ENCODE measurements at regions not wholly inside any gene's neighbourhood (a gene's known extent, or its start where the extent isn't known, plus 50 kb on each side); places are given as distances from the start of the nearest gene placed in this dataset.

DNA sequence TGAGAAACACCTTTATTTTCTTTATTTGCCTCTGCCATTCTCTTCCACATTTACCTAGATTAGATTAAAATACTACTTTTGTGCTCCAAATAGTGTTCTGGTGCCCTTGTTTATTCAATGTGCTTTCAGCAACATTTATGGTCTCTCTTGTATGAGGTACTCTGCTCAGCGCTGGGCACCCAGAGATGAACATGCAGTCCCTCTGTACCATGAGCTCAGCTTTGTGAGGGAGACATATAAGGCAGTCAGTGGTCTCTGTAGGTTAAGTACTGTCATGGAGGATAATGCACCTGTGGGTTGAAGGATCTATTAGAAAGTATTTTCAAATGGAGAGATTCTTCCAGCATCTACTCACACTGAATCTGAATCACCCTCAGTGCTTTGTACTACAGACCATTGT lies 176.5 kb downstream of the TAF11L14 start:
- Mint-ChIP-seq H3K36me3 (ENCODE audit: insufficient read depth, unreplicated experiment) (no peaks in the 10 kb centered on the region), H3K9me3 (ENCODE audit: low read depth, unreplicated experiment) (peaks cover 14% of the 10 kb centered on the region), H3K4me3 (ENCODE audit: low read depth, unreplicated experiment) (no peak overlapping the region), H3K27ac (ENCODE audit: unreplicated experiment) (no peak overlapping the region), H3K27me3 (ENCODE audit: unreplicated experiment) (no peaks in the 10 kb centered on the region), H3K4me1 (ENCODE audit: low read depth, unreplicated experiment) (no peaks in the 10 kb centered on the region)
- intact Hi-C loops (cut with micrococcal nuclease; ENCODE audit: unreplicated experiment) = no loop called here
- no TSS peak for BruUV-seq (replicated peaks)
- CTCF ChIA-PET = no interaction called here
- TF ChIP-seq, protein P1, sequence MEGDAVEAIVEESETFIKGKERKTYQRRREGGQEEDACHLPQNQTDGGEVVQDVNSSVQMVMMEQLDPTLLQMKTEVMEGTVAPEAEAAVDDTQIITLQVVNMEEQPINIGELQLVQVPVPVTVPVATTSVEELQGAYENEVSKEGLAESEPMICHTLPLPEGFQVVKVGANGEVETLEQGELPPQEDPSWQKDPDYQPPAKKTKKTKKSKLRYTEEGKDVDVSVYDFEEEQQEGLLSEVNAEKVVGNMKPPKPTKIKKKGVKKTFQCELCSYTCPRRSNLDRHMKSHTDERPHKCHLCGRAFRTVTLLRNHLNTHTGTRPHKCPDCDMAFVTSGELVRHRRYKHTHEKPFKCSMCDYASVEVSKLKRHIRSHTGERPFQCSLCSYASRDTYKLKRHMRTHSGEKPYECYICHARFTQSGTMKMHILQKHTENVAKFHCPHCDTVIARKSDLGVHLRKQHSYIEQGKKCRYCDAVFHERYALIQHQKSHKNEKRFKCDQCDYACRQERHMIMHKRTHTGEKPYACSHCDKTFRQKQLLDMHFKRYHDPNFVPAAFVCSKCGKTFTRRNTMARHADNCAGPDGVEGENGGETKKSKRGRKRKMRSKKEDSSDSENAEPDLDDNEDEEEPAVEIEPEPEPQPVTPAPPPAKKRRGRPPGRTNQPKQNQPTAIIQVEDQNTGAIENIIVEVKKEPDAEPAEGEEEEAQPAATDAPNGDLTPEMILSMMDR (IDR thresholded peaks at IDR 0.05; ENCODE audit: unreplicated experiment) = no peak
- DNase-seq = no peak

DNA sequence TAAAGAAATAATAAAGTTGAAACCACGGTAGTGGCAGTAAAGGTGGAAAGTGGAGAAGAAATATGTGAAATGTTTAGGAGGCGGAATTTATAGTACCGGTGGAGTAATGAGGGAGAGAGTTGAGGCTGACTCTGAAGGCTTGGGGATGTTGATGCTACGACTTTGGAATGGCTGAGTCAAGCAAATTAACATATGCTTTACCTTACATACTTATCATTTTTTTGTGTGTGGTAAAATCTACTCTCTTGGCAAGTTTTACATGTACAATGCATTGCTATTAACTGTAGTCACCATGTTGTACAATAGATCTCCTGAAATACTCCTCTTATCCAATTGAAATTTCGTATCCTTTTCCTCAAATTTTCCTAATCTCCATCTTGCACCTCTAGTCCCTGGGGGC lies 179.0 kb downstream of the TAF11L14 start:
- Mint-ChIP-seq H3K27ac (ENCODE audit: unreplicated experiment) (no peak overlapping the region), H3K9me3 (ENCODE audit: low read depth, unreplicated experiment) (peaks cover 13% of the 10 kb centered on the region), H3K4me1 (ENCODE audit: low read depth, unreplicated experiment) (no peaks in the 10 kb centered on the region), H3K4me3 (ENCODE audit: low read depth, unreplicated experiment) (no peak overlapping the region), H3K27me3 (ENCODE audit: unreplicated experiment) (no peaks in the 10 kb centered on the region), H3K36me3 (ENCODE audit: insufficient read depth, unreplicated experiment) (no peaks in the 10 kb centered on the region)
- no peak for DNase-seq
- TF ChIP-seq, protein P1 (IDR thresholded peaks at IDR 0.05; ENCODE audit: unreplicated experiment) = no peak
- CTCF ChIA-PET = no interaction called here
- intact Hi-C loops (cut with micrococcal nuclease; ENCODE audit: unreplicated experiment) = no loop called here
- no TSS peak for BruUV-seq (replicated peaks)

DNA sequence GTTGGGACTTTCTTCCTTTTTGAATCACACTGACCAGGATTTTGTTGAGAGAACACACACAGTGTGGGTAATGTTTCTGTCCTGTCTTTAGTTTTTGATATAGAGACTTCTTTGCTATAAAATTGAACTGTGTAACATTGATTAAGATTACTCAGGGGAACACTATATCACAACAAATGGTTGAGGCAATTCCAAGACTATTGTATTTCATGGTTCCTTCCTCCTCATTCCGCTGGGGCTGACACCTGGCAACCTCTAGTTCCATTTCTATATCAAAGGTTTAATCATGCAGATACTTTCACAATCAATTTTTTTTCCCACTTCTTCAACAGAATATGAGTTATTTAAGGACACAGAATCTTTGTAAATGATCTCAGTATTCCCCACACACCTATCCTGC lies 182.2 kb downstream of the TAF11L14 start:
- BruUV-seq (replicated peaks) = no TSS peak
- Mint-ChIP-seq H3K27me3 (ENCODE audit: unreplicated experiment) (no peaks in the 10 kb centered on the region), H3K4me1 (ENCODE audit: low read depth, unreplicated experiment) (no peaks in the 10 kb centered on the region), H3K36me3 (ENCODE audit: insufficient read depth, unreplicated experiment) (no peaks in the 10 kb centered on the region), H3K27ac (ENCODE audit: unreplicated experiment) (no peak overlapping the region), H3K4me3 (ENCODE audit: low read depth, unreplicated experiment) (no peak overlapping the region), H3K9me3 (ENCODE audit: low read depth, unreplicated experiment) (peaks cover 20% of the 10 kb centered on the region)
- intact Hi-C loops (cut with micrococcal nuclease; ENCODE audit: unreplicated experiment) = no loop called here
- DNase-seq = no peak
- TF ChIP-seq, protein P1 (IDR thresholded peaks at IDR 0.05; ENCODE audit: unreplicated experiment) = no peak
- CTCF ChIA-PET = no interaction called here

DNA sequence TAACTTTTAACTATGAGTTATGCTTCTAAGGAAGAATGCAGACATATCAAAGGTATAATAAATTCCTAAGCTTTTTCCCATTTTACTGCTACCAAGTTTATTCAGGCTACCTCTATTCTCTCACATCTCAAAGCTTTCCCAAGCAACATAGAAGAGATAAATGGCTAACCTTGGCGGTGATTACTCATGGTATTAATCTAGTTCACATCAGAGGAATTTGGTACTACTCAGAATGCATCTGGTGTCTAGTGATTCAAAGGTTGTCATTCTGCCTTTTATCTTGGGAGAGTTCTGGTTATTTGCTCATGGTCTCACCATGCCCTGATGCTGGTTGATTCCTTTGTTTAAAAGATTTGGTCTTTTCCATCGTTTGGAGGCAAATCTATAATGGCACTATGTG lies 182.7 kb downstream of the TAF11L14 start:
- no peak for DNase-seq
- CTCF ChIA-PET = no interaction called here
- Mint-ChIP-seq H3K9me3 (ENCODE audit: low read depth, unreplicated experiment) (peaks cover 20% of the 10 kb centered on the region), H3K4me3 (ENCODE audit: low read depth, unreplicated experiment) (no peak overlapping the region), H3K27ac (ENCODE audit: unreplicated experiment) (no peak overlapping the region), H3K27me3 (ENCODE audit: unreplicated experiment) (no peaks in the 10 kb centered on the region), H3K36me3 (ENCODE audit: insufficient read depth, unreplicated experiment) (no peaks in the 10 kb centered on the region), H3K4me1 (ENCODE audit: low read depth, unreplicated experiment) (no peaks in the 10 kb centered on the region)
- TF ChIP-seq, protein P1 (IDR thresholded peaks at IDR 0.05; ENCODE audit: unreplicated experiment) = no peak
- no TSS peak for BruUV-seq (replicated peaks)
- intact Hi-C loops (cut with micrococcal nuclease; ENCODE audit: unreplicated experiment) = no loop called here

DNA sequence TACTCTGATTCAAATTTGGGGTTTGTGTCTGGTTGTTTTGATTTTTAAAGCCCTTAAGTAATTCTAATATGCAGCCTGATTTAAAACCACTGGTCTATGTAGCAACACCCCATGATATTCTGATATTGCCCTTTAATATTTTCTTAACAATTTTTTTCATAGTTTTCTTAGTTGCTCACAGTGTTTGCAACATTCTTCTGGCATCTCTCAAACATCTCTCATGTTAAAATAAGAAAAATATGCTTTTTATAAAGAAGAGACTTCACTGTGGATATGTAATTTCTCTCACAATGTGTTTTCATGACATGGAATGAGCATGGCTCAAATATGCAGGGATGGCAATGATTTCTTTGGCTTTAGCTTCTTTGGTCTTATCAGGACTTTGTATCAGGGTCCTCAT lies 183.7 kb downstream of the TAF11L14 start:
- Mint-ChIP-seq H3K9me3 (ENCODE audit: low read depth, unreplicated experiment) (peaks cover 16% of the 10 kb centered on the region), H3K4me1 (ENCODE audit: low read depth, unreplicated experiment) (no peaks in the 10 kb centered on the region), H3K4me3 (ENCODE audit: low read depth, unreplicated experiment) (no peak overlapping the region), H3K27me3 (ENCODE audit: unreplicated experiment) (no peaks in the 10 kb centered on the region), H3K36me3 (ENCODE audit: insufficient read depth, unreplicated experiment) (no peaks in the 10 kb centered on the region), H3K27ac (ENCODE audit: unreplicated experiment) (no peak overlapping the region)
- TF ChIP-seq, protein P1 (IDR thresholded peaks at IDR 0.05; ENCODE audit: unreplicated experiment) = no peak
- intact Hi-C loops (cut with micrococcal nuclease; ENCODE audit: unreplicated experiment) = no loop called here
- no TSS peak for BruUV-seq (replicated peaks)
- no peak for DNase-seq
- CTCF ChIA-PET = no interaction called here
